C4-2B (cell line): ENCODE measurements at regions not wholly inside any gene's neighbourhood (a gene's known extent, or its start where the extent isn't known, plus 50 kb on each side); places are given as distances from the start of the nearest gene placed in this dataset.

Experiments
- H3K27ac ChIP-seq: fragments of 450-650 bp; 2 replicates; pipeline ENCODE4 v1.5.1; 2017
- ZFX ChIP-seq: fragments of 450-650 bp; IDR thresholded peaks from 2 replicates; pipeline ENCODE4 v1.6.1; 2017
- TF ChIP-seq, protein P1 (sequence below): fragments of 450-650 bp; conservative IDR thresholded peaks from 2 replicates; pipeline ENCODE4 v1.5.1; 2017; ENCODE audit warnings: mild to moderate bottlenecking

- H3K27ac ChIP-seq = no peak overlapping the region
- TF ChIP-seq, protein P1, sequence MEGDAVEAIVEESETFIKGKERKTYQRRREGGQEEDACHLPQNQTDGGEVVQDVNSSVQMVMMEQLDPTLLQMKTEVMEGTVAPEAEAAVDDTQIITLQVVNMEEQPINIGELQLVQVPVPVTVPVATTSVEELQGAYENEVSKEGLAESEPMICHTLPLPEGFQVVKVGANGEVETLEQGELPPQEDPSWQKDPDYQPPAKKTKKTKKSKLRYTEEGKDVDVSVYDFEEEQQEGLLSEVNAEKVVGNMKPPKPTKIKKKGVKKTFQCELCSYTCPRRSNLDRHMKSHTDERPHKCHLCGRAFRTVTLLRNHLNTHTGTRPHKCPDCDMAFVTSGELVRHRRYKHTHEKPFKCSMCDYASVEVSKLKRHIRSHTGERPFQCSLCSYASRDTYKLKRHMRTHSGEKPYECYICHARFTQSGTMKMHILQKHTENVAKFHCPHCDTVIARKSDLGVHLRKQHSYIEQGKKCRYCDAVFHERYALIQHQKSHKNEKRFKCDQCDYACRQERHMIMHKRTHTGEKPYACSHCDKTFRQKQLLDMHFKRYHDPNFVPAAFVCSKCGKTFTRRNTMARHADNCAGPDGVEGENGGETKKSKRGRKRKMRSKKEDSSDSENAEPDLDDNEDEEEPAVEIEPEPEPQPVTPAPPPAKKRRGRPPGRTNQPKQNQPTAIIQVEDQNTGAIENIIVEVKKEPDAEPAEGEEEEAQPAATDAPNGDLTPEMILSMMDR = no peak
- no peak for TF ChIP-seq ZFX
Observed at GRCh38 chr1:187715483-187715882, 886.7 kb downstream of the PLA2G4A start.

DNA sequence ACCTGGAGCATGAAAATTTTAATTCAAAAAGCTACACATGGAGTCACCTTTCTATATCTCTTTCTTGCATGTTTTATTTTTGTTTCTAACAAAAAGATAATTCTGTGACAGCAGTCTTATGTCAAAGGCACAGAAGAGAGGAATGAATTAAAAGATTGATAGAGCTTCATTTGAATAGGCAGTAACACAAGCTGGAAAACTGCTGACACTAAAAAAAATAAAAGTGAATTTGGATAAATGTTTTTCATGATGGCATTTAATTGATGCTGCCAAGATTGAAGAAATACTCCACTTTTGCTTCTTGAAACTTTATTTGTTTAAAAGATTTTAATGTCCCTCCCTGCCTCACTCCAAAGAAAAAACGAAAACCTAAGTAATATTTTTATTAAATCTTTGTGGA is 887.4 kb downstream of the PLA2G4A start:
- TF ChIP-seq ZFX = no peak
- TF ChIP-seq, protein P1 = no peak
- no peak overlapping the region for H3K27ac ChIP-seq

DNA sequence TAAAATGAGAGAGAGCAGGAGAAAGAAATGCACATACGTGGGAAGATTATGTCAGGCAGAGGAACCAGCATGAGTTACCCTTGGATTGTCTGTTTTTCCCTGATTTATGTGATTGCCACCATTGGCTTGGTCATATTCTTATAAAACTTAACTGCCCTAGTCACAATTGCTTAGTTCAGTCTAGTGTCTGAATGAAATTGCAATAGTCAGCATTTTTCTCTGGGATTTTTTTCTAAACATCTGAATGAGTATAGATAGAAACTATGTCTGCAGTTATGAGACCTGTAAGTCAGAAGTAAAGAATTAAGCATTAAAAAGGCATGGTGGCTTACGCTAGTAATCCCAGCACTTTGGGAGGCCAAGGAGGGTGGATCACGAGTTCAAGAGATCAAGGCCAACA is 889.8 kb downstream of the PLA2G4A start:
- TF ChIP-seq, protein P1 = no peak
- TF ChIP-seq ZFX = no peak
- no peak overlapping the region for H3K27ac ChIP-seq

DNA sequence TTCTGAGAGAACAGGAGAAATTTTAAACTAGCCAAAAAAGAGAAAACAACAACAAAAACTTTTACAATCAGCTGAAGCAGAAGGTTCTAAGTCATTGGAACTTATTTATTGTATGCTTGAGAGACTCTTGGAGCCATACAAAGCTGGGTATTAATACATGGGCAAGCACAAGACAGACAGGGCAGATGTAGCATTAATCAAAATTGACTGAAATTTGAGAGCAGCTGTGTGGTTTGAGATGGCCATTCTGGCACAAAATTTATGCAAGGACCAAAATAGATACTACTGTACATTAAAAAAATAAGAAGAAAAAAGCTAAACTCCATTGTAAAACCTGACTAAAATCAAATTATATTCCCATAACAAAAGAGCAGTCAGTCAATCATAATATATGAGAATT is 892.5 kb downstream of the PLA2G4A start:
- TF ChIP-seq, protein P1 = no peak
- no peak for TF ChIP-seq ZFX
- no peak overlapping the region for H3K27ac ChIP-seq

- H3K27ac ChIP-seq = no peak overlapping the region
- TF ChIP-seq, protein P1 = no peak
- no peak for TF ChIP-seq ZFX
Observed at GRCh38 chr1:187725216-187725615, 896.5 kb downstream of the PLA2G4A start.

GRCh38 chr1:187733232-187733631 is 904.5 kb downstream of the PLA2G4A start:
- TF ChIP-seq, protein P1 = no peak
- no peak for TF ChIP-seq ZFX
- H3K27ac ChIP-seq = no peak overlapping the region

GRCh38 chr1:187734427-187734826 is 905.7 kb downstream of the PLA2G4A start:
- TF ChIP-seq, protein P1 = no peak
- TF ChIP-seq ZFX = no peak
- no peak overlapping the region for H3K27ac ChIP-seq
